ENCODE measurements at regions not wholly inside any gene's neighbourhood (a gene's known extent, or its start where the extent isn't known, plus 50 kb on each side); places are given as distances from the start of the nearest gene placed in this dataset.
"Not testable (repeated sequence)": the region's sequence is repeated elsewhere in the genome, so short reads cannot be mapped to it uniquely, and the experiment has no call there.

- no peak for DNase-seq (ENCODE audit: low read depth, low spot score)
These were observed 163.1 kb downstream of the ESM1 start for GRCh38 chr5:54822324-54822687.

GRCh38 chr5:54821445-54822323, 163.7 kb downstream of the ESM1 start:
- peak; percentile 25 for DNase-seq (ENCODE audit: low read depth, low spot score)

GRCh38 chr5:54820346-54821134, 164.9 kb downstream of the ESM1 start:
- DNase-seq (ENCODE audit: low read depth, low spot score), result no peak

- DNase-seq (ENCODE audit: low read depth, low spot score), result no peak
These were observed 178.0 kb downstream of the ESM1 start for GRCh38 chr5:54807421-54807820.

- DNase-seq (ENCODE audit: low read depth, low spot score), result no peak
These were observed 180.9 kb downstream of the ESM1 start for GRCh38 chr5:54804521-54804920.

- DNase-seq (ENCODE audit: low read depth, low spot score), result no peak
These were observed 181.3 kb downstream of the ESM1 start for GRCh38 chr5:54804086-54804485.

- DNase-seq (ENCODE audit: low read depth, low spot score), result no peak
These were observed 181.9 kb downstream of the ESM1 start for GRCh38 chr5:54803471-54804011.

- DNase-seq (ENCODE audit: low read depth, low spot score), result no peak
These were observed 185.7 kb downstream of the ESM1 start for GRCh38 chr5:54799645-54800044.

GRCh38 chr5:54795777-54796176, 189.6 kb downstream of the ESM1 start:
- DNase-seq (ENCODE audit: low read depth, low spot score), result no peak

- no peak for DNase-seq (ENCODE audit: low read depth, low spot score)
These were observed 190.1 kb downstream of the ESM1 start for GRCh38 chr5:54795284-54795683.

GRCh38 chr5:54794135-54794975, 191.0 kb downstream of the ESM1 start:
- DNase-seq (ENCODE audit: low read depth, low spot score), result no peak

GRCh38 chr5:54793468-54794134, 191.8 kb downstream of the ESM1 start:
- no peak for DNase-seq (ENCODE audit: low read depth, low spot score)

- no peak for DNase-seq (ENCODE audit: low read depth, low spot score)
These were observed 192.6 kb downstream of the ESM1 start for GRCh38 chr5:54792611-54793404.

- DNase-seq (ENCODE audit: low read depth, low spot score), result not testable (repeated sequence)
These were observed 197.5 kb downstream of the ESM1 start for GRCh38 chr5:54787910-54788309.

- DNase-seq (ENCODE audit: low read depth, low spot score), result no peak
These were observed 199.4 kb downstream of the ESM1 start for GRCh38 chr5:54785729-54786591.

GRCh38 chr5:54778783-54779182, 206.6 kb downstream of the ESM1 start:
- DNase-seq (ENCODE audit: low read depth, low spot score), result no peak

GRCh38 chr5:54775645-54776044, 209.7 kb downstream of the ESM1 start:
- DNase-seq (ENCODE audit: low read depth, low spot score), result no peak

GRCh38 chr5:54774281-54775170, 210.9 kb downstream of the ESM1 start:
- DNase-seq (ENCODE audit: low read depth, low spot score), result no peak
